NCI-H446 (cell line): ENCODE measurements at regions not wholly inside any gene's neighbourhood (a gene's known extent, or its start where the extent isn't known, plus 50 kb on each side); places are given as distances from the start of the nearest gene placed in this dataset.

Source experiments
- DNase-seq, 2 experiments: peaks; one replicate each; lab custom pipeline; 2025; lab: John Stamatoyannopoulos, UW

DNA sequence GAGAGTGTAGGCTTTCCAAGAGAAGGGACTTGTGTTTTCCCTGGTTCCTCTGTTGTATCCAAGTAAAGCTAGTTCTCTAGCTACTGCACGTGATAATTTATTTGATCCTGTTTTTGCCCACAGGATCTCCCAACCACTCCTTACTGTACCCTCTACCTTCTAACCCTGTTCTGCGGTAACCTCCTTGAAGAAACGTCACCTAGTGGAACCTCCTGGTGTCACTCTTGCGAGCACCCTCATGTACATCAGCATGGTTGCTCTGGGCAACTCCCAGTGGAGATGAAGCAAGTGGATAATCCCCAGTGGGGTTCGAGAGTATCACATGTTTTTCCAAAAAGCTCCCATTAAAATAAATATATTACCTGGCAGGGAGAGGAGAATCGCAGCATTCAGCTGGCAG, 108.9 kb upstream of the CLMP start:
- no peak for DNase-seq

DNA sequence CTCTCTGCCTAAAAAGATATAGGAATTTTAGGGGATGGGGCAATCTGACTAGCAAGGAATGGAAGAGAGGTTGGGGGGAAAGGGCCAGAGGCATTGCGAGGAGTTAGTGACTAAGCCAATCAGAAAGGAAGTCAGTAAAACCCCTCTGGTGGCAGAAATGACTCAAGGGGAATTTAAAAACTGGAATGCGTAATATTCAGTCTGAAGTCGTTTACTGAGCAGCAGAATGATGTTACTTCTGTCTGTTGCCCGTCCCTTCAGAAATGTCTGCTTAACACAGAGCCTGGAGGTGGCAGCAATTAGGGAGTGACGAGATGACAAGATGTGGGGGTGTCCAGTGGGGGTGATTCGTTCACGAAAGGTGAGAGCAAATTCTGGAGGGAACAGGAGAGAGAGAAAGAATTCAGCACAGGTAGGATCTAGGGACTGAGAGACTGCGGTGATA, 107.7 kb upstream of the CLMP start:
- no peak for DNase-seq

DNA sequence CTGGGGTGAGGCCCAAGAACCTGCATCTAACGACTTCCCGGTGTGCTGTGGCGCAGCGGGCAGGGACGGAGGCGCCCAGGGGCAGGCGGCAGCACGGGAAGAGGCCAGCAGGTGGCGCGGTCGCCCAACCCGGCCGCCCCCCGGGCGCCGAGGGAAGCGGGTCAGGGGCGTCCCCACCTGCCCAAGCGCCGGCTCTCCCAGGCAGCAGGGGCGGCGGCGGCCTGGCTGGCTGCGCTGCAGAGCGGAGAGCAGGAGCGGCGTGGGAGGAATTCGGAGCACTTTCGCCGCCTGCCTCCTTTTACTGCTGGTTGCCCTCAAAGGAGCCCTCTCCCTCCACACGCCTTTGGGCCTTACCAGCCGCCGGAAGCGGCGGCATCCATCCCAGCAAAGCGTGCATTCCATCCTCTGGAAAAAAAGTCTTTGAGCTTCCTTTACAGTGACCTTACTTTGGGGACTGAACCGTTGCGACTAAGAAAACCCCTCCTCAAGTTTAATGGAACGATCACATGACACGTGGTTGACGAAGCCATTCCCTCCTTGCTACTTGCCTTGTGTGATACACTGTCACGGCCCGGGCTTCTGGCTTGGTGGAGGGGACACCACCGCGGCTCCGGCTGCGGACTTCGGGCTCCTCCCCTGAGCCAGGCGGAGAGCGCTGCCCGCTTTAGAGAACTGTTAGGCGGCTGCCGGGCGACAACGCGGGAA, 106.8 kb upstream of the CLMP start:
- DNase-seq = no peak

DNA sequence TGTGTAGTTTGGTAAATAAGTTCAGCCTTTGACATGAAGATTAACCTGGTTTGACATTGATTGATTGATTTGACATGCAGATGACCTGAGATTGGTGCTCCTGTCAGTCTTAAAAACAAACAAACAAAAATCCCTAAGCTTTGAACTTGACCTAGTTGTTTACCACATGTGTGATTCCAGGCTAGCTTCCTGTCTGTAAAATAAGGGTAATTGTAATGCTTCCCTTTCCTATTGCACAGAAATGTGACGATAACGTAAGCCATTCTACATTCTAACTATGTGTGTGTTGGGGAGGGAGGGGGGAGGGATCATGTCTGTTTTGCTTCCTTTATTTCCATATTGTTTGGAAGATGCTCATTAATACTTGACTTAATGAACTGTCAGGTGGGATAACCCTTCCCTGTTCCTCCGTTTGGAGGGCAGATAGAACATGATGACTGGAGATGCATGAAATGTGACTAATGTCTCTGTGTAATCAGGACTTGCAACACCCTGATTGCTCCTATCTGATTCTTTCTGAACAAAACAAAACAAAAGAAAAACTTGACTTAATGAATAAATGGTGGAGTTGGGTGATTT, 106.1 kb upstream of the CLMP start:
- no peak for DNase-seq

DNA sequence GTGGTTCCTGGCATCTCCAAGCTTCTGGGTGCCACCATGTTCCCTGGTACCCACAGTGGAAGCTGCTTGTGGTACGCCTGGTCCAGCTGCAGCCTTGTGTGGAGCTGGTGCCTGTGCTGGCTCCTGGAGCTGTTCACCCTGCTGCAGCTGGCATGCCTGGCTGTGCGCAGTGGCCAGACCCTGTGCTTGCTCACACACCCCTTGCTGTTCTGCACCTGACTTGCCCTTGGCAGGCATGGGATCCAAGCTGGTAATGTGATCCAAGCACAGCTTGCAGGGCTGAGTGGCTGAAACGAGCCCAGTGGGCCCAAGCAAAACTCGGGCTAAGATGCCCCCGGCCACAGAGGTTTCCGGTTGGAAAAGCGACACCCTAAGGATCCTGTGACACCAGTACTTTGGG, 104.7 kb upstream of the CLMP start:
- peak in 1 of 2 experiments; percentile 57 for DNase-seq

DNA sequence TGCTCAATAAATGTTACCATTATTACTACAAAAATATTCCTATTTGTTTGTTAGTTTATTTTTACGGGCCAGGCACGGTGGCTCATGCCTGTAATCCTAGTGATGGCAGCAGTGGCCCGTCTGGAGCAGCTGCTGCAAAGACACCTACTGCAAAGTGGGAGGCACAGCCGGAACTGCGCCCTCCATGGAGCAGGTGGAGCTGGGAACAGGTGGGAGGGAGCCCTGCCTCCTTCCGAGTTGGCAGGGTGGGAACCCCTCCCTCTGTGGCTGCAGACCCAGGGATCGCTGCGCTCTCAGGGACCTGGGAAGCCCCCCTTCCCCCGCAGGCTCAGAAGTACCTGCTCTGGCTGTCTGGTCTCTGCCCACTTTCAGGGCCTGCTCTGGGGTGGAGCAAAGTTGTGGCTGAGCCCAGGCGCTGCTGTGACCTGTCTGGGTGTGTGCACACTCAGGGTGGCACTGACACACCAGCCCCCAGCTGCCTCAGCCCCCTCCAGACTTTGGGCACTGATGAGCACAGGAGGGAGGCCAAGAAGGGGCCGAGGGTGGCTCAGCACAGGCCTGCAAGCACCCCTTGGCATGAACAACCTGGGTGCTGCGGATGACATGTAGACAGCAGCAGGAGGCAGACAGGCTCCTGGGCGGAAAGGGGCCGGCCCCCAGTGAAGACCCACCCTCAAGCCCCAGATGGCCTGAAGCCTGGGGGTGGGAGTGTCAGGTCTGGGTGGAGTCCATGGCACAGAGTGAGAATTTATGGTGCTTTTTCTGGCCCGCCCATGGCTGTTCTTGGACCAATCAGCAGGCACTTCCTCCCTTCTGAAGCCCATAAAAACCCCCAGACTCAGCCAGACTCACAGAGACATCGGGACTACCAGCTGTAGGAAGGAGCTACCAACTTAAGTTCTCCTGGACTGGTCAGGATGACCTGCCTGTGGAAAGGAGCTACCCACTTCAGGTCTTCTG, 103.7 kb upstream of the CLMP start:
- DNase-seq = no peak

DNA sequence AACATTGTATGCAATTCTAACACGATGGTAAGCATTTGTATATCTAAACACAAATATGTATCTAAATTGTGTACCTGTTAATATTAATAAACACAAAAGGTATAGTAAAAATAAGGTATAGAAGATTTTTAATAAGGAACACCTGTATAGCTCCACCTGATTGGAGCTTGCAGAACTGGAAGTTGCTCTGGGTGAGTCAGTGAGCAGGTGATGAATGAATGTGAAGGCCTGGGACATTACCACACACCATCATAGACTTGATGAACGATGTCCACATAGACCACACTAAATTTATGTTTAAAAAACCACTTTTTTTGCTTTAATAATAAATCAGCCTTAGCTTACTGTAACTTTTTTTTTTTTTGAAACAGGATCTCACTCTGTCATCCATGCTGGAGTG, 97.6 kb upstream of the CLMP start:
- no peak for DNase-seq

DNA sequence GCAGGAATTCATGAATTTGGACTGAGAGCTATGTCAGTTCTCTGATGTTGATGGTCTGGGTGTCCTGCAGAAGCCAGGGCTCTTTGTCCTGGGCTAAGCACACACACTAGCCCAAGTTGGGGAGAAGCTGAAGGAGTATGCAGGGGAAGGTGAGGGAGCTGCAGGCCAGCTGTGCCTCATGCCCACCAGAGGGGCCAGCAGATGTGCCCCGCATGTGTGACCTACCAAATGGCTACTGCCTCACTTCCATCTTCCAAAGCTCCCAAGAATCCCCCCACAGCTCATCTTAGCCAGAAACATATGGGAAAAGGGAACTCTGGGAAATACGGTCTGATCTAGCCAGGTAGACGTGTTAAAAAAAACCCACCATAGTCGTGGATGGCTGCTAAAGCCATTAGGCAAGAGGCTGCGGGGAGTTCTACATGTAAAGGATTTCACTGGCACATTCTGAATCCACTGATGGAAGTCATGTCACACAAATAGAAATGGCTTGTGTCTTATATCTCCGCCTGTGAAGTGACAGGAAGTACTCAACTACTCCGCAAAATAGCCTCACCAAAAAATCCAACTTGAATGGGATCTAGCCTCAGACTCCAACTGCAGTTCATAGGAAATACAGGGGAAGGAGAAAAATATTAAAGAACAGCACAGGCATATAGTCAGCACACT, 96.3 kb upstream of the CLMP start:
- DNase-seq = no peak

DNA sequence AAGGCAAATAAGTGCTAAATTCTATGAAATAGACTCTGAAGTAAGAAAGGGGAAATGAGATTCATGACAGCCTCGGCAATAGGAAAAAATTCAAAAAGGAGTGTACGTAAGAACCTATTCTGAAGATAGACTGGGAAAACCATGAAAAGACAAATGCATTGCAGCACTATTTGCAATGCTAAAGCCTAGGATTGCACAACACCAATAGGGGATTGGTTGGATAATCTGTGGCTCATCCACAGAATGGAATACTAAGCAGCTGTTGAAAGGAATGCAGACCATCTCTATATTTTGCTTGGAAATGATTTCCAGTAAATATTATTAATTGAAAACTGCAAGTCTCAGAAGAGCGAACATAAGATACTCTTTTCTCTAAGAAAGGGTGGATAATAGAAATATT, 91.7 kb upstream of the CLMP start:
- DNase-seq = no peak

DNA sequence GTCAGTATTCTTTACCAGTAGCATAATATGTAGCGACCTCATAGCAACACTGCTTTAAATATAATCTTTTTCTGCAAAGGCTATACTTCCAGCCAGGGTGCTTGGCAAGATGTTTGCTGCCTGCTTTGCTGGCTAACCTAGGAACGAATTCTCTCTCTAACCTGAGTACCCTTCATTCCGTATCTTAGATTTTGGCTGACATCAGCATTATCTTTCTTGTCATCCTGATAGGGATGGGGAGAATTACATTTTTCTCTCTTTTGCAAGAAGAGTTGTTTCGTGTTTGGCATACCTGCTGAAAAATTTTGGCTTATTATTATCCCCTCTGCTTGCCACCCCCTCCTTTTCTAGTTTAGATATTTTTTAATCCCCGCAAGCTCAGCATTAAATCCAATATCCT, 91.2 kb upstream of the CLMP start:
- DNase-seq = no peak

DNA sequence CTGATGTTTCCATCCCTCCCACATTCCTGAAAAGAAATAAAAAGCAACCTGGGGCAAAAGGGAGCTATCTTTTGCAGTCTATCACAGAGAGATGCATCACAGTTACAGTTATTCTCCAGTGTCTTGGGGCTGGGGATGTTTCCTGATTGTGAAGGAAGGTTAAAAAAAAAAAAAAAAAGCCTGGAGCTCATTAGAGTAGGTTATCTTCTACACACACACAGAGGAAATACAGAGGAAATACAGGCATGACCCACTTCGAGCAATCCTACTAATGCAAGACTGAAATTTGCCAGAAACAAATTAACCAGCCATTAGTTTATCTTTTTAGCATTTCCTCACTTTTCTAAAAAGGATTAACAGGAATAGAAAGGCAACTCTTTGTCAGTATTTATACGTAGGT, 89.4 kb upstream of the CLMP start:
- no peak for DNase-seq

DNA sequence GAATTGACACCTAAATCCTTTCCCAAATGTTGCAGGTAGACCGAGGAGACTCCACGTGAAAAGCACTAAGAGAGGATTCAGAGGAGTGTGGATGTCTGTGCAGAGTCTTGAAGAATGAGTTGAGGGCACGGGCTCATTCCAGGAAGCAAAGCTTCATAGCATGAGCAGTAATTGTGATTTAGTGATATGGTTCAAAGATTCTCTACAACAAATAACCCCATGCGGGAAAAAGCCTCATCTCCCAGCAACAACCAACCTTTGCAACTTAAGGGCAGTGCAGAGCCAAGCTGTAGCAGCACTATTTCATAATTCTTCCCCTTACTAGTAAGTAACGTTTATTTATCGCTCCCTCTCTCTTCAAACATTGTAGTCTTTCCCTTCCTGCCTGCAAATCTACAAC, 87.5 kb upstream of the CLMP start:
- DNase-seq = no peak

DNA sequence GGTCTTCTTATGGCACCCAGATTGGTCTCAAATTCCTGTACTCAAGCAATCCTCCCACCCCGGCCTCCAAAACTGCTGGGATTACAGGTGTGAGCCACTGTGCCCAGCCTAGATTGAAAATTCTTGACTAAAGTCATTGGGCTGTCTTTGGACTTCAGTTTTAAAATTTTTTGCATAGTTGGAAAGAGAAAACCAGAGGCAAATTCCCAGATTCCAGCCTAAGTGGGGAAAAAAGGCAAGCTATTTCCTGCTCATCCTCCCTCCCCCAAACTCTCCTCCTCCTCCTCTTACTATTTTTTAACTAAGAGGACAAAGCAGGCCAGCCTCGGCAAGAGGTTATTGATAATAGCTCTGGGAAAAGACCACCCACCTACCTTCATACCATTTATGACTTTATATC, 78.6 kb upstream of the CLMP start:
- DNase-seq = no peak

DNA sequence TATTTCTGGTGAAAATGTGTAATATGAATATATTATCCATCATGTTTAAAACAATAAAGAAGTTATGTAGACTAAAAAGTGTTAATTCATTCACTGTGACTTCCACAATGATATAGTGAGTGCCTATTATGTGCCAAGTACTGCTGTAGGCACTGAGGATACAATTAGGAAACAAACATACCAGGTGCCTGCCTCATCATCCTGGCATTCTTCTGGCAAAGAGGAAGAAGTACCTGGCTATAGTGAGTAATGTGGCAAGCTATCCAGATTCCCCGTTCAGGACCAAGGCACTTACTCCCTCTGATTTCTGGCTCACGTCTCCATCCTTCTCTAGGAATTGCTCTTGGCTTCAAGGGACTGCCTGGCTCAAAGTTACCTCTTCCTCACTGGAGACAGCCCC, 77.5 kb upstream of the CLMP start:
- DNase-seq = no peak

DNA sequence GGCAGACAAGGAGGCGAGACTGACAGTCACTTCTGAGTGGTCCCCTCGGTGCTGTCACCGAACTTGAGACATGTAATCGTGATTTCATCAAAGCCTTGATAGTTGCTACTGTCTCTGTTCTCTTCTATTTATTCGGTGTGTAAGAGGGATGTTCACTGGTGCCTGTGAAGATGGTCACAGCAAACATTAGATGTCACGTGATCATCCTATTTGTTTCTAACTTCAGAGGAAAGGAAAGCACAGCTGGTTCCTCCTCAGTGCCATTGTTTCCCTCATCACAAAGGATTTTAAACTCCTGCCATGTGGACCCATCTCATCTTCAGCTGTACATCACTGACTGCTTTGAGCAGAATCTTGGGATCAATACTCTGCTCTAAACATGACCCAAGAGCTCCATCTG, 73.1 kb upstream of the CLMP start:
- no peak for DNase-seq

DNA sequence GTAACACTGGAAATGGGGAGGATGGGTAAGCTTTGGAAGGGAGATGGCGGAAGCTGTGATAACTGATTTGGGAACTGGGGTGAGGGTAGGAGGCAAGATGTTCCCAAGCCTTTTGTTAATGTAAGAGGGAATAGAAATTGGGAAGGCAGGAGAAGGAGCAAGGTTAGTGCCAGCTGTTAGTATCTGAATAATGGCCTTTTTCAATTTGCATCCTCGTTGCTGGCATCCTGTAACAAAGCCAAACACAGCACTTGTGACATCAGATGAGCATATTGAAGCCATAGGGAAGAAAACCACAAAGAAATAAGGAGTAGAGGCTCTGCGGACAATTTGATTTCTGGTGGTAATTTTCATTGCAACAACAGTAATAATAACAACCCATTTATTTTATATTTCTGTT, 70.9 kb upstream of the CLMP start:
- no peak for DNase-seq

DNA sequence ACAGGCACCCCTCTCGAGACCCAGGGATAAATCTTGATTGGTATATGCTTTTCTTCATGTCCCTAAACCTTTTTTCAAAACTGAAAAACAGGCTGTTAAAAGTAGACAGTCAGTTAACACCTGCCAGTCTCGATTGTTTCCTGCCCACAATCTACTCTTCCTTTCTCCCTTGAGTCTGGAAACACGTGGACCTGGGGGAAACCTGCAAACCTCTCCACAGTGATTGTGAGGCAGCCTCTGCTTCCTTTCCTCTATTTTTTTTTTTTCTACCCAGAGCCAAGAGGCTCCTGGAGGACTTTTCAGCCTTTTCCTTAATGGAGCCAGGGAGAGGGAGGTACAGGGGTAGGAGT, 69.4 kb upstream of the CLMP start:
- DNase-seq = no peak

DNA sequence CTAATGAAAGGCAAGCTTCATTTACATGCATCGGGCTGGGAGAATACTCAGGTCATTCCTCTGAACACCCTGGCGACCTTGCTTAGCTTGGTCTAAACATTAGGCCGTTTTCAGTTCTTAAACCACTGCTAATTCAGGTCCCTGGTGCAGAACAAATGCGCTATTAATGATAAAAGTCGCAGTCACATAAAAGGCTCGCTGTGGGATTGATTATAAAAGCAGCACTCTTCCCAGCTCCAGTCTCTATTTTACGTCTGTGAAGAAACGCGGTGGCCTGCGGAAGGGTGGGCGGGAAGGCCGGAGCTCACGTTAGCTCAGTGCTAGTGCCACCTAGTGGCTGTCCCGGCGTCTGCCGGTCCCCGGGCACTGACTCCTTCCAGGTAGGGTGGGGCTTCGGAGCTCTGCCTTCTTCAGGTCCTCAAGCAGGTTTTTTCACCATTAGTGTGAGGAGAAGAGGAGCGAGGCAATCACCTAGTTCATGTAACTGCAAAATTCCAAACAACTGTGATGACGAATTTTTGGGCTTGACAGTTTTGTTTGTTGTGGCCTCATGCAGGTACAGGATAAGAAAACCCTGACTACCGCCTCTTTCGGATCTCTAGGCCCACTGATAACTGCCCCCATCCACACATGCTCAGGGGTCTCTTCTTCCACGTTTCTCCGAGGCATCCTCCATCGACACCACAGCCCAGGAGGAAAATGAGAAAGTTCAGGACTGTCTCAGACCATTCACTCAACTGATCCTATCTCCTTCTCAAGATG, 66.5 kb upstream of the CLMP start:
- peak; percentile 38 to 86 for DNase-seq

DNA sequence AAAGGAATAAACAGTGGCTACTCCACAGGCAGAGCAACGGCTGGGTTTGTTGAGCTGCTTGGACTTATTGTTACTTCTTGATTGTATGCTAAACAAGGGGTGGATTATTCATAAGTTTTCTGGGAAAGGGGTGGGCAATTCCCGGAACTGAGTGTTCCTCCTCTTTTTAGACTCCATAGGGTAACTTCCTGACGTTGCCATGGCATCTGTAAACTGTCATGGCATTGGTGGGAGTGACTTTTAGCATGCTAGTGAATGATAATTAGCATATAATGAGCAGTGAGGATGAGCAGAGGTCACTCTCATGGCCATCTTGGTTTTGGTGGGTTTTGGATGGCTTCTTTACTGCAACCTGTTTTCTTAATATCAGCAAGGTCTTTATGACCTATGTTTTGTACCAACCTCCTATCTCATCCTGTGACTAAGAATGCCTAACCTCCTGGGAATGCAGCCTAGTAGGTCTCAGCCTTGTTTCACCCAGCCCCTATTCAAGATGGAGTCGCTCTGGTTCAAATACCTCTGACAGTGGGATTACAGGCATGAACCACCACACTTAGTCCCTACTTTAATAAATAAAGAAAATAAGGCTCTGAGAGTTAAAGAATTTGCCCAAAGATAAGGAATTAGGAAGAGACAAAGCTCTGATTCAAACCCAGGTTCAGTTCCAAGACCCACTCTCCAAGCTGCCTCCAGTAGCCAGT, 65.6 kb upstream of the CLMP start:
- no peak for DNase-seq

DNA sequence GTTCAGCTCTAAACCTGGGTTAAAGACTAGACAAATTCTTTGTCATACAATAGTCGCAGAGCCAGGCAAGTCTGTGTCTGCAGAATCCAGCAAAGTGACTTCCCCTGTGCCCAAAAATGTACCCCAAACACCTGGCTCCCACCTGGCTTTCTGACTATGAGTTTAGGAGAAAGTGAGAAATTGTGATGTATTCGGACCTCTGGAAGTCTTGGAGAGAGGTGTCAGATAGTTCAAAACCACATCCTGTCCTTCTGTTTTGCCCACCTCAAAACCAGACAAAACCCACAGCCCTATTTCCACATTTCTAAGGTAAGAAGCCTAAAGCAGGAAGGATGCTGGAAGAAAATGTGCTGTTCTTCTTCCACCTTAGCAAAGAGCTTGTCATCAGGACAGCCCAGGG, 63.8 kb upstream of the CLMP start:
- DNase-seq = no peak

DNA sequence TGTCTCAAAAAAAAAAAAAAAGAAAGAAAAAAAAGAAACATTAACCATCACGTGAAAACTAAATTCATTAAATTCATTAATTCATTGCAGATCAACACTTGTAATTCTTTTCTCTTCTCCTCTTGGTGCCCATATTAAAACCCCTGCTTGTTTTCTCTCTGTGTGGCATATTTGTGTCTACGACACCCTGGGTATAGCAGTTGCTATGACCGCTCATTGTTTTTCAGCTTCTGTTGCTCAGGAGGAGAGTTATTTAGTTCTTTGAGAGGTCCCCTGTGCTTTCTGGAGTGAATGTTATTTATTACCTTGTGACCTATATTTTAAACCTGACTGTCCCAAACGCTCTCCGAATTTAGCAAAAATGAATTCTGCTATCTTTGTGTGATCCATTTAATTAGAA, 62.3 kb upstream of the CLMP start:
- no peak for DNase-seq
